CD4-positive, alpha-beta T cell treated with Interleukin-15 for 4 hours (primary cell): ENCODE measurements at regions not wholly inside any gene's neighbourhood (a gene's known extent, or its start where the extent isn't known, plus 50 kb on each side); places are given as distances from the start of the nearest gene placed in this dataset.
"Not testable (repeated sequence)": the region's sequence is repeated elsewhere in the genome, so short reads cannot be mapped to it uniquely, and the experiment has no call there.

Experiments used
- DNase-seq: peaks from one replicate; pipeline ENCODE4 v3.0.0-alpha.2; 2020; ENCODE audit warnings: low spot score

DNA sequence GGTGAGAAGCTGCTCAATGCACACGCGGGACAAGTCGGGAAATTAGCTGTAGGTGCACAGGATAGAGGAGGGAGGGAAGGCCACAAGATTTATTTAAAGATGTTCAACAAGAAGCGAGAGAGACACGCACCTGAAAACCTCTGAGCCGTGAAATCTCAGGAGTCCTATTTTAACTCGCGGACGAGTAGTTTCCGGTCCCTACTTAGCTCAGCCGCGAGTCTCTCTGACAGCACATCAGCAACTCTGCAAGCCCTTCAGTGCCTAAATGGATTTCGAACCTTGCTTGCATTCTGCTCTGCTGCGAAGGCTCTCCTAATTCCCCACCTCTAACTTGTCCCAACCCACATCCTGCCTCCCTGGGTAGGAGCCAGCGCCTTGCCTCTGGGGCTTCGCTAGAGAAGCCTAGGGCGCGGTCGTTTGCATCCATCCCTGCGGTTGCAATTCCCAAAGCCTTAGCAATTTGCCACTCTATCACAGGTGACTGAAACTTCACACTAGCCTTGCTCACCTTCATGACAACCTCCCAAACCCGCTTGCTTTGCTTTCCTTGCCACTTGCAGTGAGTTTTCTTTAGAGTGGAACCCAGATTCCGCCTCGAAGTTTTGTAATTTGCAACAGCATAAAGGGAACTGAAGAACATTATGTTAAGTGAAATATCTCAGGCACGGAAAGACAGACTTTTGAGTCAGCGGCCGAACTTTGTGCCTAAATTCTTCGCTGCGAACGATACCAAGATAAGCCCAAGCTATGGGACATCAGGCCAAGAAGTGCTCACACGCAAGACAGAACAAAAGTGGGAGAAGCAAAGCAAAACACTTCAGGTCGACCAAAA, 202.8 kb downstream of the KDM5D start:
- DNase-seq = no peak

GRCh38 chrY:19535697-19536096, 208.8 kb downstream of the KDM5D start:
- not testable (repeated sequence) for DNase-seq

DNA sequence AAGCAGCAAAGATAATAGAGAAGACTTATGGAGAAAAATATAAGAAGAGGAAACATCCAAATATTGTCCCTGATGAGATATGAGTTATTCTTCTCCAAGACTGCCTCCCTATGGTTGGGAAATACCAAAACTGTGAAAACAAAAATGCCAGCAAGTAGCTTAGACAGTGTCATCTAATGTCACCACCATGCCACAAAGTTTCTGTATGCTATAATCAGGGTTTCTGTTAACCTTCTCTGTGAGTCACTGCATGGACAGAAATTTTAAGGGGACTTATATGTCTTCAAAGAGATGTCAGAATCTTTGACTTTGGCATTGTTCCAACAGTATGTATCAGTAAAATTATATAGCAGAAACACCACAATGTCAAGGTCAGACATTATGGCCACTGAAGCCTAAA, 222.6 kb downstream of the KDM5D start:
- DNase-seq = no peak

- peak; percentile 24 for DNase-seq
Measured at GRCh38 chrY:19503092-19503449, 241.5 kb downstream of the KDM5D start.

- peak; percentile 21 for DNase-seq
Measured at GRCh38 chrY:19502169-19503091, 242.1 kb downstream of the KDM5D start.

- peak; percentile 17 for DNase-seq
Measured at GRCh38 chrY:19498556-19498955, 246.0 kb downstream of the KDM5D start.

DNA sequence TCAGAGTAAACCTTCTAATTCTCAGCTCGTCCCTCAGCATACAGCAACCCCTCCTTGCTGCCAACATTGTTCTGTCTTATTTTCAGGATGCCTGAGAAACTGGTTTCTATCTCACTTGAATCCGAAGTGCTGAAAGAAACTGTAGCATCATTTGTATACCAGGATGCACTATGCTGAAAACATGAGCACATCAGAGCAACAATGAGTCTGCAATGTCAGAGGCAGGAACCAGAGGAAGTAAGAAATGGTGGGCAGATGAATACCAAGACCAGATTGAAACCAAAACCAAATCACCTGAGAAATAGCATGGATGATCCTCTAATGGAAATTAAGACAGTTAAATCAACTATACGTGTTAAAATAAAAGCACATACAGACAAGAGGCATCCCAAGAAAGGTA, 257.0 kb downstream of the KDM5D start:
- DNase-seq = no peak

DNA sequence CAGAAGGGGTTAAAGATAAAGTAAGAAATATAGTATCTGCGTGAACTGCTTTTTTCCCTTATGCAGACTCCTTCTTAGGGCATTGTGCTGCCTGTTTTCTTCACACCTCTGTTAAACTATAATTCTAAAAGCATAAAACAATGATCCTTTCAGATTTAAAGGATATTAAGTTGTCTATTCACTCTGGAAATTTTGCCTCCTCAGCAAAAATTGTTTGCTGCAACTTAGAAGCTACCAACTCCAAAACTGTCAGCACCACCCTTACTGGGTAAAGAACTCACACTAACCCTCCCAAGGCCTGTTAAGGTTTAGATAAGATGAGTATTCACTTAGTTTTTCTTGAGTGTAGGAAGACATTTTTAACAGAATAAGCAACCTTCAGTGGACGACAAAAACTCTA, 259.5 kb downstream of the KDM5D start:
- DNase-seq = no peak

- DNase-seq = no peak
Measured at GRCh38 chrY:19479141-19479540, 265.4 kb downstream of the KDM5D start.

DNA sequence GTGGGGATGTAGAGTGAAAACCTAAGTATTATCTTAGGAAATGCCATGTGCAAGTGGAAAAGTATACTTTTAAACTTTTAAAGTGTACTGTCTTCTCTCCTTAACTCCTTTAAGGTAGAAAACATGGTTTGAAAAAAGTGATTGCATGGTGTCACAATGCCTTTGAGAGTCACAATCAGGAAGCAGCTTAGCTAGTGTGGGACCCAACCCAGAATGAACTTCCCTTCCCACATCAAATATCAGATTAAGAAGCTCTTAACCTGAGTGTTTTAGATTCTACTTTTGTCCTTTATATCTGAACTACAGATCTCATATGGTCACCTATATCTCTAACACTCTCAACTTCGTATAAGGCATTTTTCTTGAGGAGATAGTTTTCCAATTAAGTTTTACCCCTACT, 266.6 kb downstream of the KDM5D start:
- no peak for DNase-seq

GRCh38 chrY:19465809-19466208, 278.7 kb downstream of the KDM5D start:
- no peak for DNase-seq

GRCh38 chrY:19456855-19457448, 287.6 kb downstream of the KDM5D start:
- no peak for DNase-seq

- peak; percentile 61 for DNase-seq
Measured at GRCh38 chrY:19433059-19433458, 311.5 kb downstream of the KDM5D start.

GRCh38 chrY:19427736-19428518, 316.6 kb downstream of the KDM5D start:
- no peak for DNase-seq

- DNase-seq = not testable (repeated sequence)
Measured at GRCh38 chrY:19427191-19427590, 317.3 kb downstream of the KDM5D start.

DNA sequence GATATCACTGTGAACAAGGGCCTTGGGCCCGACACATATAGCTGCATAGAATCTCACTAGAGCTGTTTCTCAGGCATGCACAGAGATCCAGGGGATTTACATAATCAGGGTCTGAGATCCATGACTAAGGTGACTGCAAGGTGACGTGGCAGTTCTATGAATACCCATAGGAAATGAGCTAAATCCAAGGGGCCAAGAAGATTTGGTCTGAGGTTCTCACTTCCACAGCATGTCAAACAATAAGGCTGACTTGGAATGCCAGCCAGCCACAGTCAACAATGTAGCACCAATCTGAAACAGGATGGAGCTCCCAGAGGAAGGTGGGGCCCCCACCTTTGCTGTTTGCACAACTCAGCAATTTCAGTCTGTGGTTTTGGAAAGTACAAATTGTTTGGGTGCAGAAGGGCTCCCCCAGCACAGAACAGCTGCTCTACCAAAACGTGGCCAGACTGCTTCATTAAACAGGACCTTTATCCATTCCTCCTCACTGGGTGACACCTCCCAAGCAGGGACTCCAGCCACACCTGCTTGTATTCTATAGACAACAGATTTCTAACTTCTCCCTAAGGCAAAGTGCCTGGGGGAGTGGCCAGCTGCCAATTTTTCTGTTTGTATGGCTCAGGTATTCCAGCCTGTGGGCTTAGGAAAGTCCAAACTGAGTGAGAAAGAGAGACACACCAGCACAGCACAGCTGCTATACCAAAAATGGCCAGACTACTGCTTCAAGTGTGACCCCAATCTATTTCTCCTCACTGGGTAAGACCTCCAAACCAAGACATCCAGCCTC, 333.4 kb downstream of the KDM5D start:
- no peak for DNase-seq

GRCh38 chrY:19406246-19406645, 338.3 kb downstream of the KDM5D start:
- DNase-seq = no peak

- no peak for DNase-seq
Measured at GRCh38 chrY:19405598-19405997, 338.9 kb downstream of the KDM5D start.

DNA sequence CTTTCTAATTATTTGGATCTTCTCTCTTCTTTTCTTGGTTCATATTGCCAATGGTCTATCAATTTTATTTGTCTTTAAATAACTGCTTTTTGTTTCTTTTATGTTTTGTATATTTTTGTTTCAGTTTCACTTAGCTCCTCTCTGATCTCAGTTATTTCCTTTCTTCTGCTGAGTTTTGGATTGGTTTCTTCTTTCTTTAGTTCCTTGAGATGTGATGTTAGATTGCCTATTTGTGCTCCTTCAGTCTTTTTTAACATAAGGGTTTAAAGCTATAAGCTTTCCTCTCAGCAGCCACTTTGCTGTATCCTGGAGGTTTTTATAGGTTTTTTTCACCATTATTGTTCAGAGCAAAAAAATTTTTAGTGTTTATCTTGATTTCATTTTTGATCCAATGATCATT, 351.6 kb downstream of the KDM5D start:
- DNase-seq = no peak

DNA sequence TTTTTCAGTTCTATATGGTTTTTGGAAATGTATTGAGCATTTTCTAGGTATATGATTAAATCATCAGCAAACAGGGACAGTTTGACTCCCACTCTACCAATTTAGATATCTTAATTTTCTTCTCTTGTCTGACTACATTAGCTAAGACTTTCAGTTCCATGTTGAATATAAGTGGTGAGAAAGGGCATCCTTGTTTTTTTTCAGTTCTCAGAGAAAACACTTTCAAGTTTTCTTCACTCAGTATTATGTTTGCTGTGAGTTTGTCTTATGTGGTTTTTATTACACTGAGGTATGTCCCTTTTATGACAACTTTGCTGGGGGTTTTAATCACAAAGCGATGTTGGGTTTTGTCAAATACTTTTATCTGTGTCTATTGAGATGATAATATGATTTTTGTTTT, 352.6 kb downstream of the KDM5D start:
- DNase-seq = no peak

DNA sequence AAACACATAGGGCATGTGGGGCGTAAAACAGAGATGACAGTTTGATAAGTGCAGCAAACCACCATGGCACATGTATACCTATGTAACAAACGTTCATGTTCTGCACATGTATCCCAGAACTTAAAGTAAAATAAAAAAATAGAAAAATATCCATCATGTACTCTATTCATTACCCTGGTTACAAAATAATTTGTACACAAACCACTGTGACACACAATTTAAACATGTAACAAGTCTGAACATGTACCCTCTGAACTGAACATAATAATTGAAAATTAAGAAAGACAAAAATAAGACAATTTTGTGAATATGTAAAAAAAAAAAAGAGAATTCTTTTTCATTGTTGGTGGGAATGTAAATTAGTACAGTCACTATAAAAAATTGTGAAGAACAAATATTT, 379.2 kb downstream of the KDM5D start:
- DNase-seq = no peak
